Vagina (tissue), 2 donors: ENCODE measurements at regions not wholly inside any gene's neighbourhood (a gene's known extent, or its start where the extent isn't known, plus 50 kb on each side); places are given as distances from the start of the nearest gene placed in this dataset.

Source experiments
- CTCF ChIP-seq, 3 experiments: fragments of 450-650 bp in 2 of 3; fragments of 200-600 bp in 1 of 3; sonication (generic) in 1 of 3; IDR thresholded peaks; one replicate each; pipeline ENCODE4 v1.5.1; 2017 to 2019; ENCODE audit warnings: antibody characterized with exemption in 3 of 3, mild to moderate bottlenecking in 2 of 3, moderate library complexity in 2 of 3
- POLR2A ChIP-seq, 2 donors: fragments of 450-650 bp; IDR thresholded peaks; one replicate each; pipeline ENCODE4 v1.6.1; 2017; ENCODE audit warnings: antibody characterized with exemption in 2 of 2, mild to moderate bottlenecking in 2 of 2, moderate library complexity in 2 of 2

GRCh38 chr7:86969865-86970264 lies 89.6 kb downstream of the ELAPOR2 start:
- no peak for TF ChIP-seq CTCF (IDR thresholded peaks at IDR 0.05)
- TF ChIP-seq POLR2A (IDR thresholded peaks at IDR 0.05), result no peak
